ENCODE measurements at regions not wholly inside any gene's neighbourhood (a gene's known extent, or its start where the extent isn't known, plus 50 kb on each side); places are given as distances from the start of the nearest gene placed in this dataset.

DNA sequence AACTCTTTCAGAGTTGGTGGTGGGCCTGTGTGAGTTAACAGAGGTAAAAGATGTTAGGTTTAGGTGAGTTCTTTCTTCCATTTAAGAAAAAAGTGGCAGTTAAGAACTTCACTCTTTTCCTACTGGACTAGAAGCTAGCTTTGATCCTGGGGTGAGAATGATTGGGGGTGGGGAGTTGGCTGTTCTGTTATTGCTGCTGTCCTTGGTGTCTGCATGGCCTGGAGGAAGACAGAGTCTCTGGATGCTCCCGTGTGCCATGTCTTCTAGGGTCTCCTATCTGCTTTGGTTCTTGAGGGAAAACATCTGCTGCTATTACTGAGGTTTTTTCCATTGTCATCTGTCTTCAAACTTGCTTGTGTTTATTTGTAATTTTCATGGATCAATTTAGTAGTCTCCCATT is 275.7 kb downstream of the HLX start:
- no peak for DNase-seq
- Histone ChIP-seq H3K27me3 (ENCODE audit: control insufficient read depth in 3 of 3, insufficient read depth in 3 of 3, low read length in 3 of 3) (no peaks in the 10 kb centered on the region), H3K4me1 (ENCODE audit: control insufficient read depth in 3 of 3, insufficient read depth in 2 of 3, low read depth in 1 of 3, low read length in 2 of 3) (no peaks in the 10 kb centered on the region), H3K4me3 (ENCODE audit: low read depth in 1 of 3, low read length in 3 of 3) (no peak overlapping the region), H3K27ac (ENCODE audit: low read depth in 1 of 3, low read length in 2 of 3) (no peak overlapping the region), H3K36me3 (ENCODE audit: control insufficient read depth in 3 of 3, insufficient read depth in 2 of 3, low read depth in 1 of 3, low read length in 3 of 3) (no peaks in the 10 kb centered on the region), H3K9me3 (ENCODE audit: control insufficient read depth in 2 of 2, insufficient read depth in 1 of 2, low read depth in 1 of 2, low read length in 1 of 2) (no peaks in the 10 kb centered on the region)
- no peak for FAIRE-seq
- WGBS, 3 donors, result 50 to 62% (median 61%) methylated on average over 1 of the region's 1 CpG

DNA sequence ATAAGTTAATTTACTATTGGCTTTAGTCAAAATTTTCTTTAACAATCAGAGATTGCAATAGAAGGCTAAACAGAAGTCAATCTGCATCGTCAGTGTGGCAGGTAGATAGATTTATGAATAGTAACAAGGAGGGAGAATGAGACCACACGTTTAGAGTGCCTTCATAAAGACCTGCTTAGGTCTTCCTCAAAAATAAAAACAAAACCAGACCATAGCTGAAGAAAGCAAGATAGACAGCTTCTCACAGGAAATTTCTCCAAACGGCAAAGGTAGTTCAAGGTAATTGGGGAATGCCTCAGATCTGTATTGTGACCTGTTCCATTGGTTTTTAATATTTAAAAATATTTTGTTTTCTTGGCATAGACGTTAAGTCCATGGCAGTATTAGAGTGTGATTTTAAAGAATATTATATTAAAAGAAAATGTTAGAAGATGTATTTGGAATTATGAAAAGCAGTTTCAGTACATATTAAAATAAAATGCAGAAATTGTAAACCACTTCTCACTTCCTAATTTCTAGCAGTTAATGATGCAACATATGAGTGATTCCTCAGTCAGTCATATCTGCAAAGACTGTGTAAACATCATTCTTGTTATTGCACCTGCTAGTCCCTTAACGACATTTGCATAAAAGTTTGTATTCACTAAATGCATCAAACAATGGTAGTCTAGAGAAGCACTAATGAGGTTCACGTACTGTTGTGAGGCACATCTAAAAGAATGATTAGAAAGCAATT is 278.0 kb downstream of the HLX start:
- Histone ChIP-seq H3K9me3 (ENCODE audit: control insufficient read depth in 2 of 2, insufficient read depth in 1 of 2, low read depth in 1 of 2, low read length in 1 of 2) (no peaks in the 10 kb centered on the region), H3K27ac (ENCODE audit: low read depth in 1 of 3, low read length in 2 of 3) (no peak overlapping the region), H3K36me3 (ENCODE audit: control insufficient read depth in 3 of 3, insufficient read depth in 2 of 3, low read depth in 1 of 3, low read length in 3 of 3) (no peaks in the 10 kb centered on the region), H3K4me3 (ENCODE audit: low read depth in 1 of 3, low read length in 3 of 3) (no peak overlapping the region), H3K27me3 (ENCODE audit: control insufficient read depth in 3 of 3, insufficient read depth in 3 of 3, low read length in 3 of 3) (no peaks in the 10 kb centered on the region), H3K4me1 (ENCODE audit: control insufficient read depth in 3 of 3, insufficient read depth in 2 of 3, low read depth in 1 of 3, low read length in 2 of 3) (no peaks in the 10 kb centered on the region)
- WGBS, 3 donors, result 37 to 47% (median 40%) methylated on average over 6 of the region's 6 CpGs
- FAIRE-seq, result no peak
- no peak for DNase-seq

DNA sequence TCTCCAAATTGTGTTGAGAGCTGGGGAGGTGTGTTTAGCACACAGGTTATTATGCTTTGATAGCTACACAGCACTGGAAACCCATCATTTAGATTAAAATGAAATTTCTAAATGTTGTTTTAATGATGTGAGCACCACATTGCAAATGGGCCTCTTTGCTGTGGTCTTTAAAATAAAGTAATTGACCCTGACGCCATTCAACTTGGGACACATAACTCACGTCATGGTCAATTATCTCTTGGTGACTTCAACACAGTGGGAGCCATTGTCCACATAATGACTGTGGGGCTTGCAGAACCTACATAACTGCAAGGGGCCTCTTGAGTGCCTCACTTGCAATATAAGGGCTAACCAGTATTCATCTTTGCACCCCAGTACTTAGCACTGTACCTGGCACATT is 280.4 kb downstream of the HLX start:
- H3K36me3 ChIP-seq (ENCODE audit: control insufficient read depth in 3 of 3, insufficient read depth in 2 of 3, low read depth in 1 of 3, low read length in 3 of 3), result no peaks in the 10 kb centered on the region
- no peaks in the 10 kb centered on the region for H3K27me3 ChIP-seq (ENCODE audit: control insufficient read depth in 3 of 3, insufficient read depth in 3 of 3, low read length in 3 of 3)
- no peaks in the 10 kb centered on the region for H3K9me3 ChIP-seq (ENCODE audit: control insufficient read depth in 2 of 2, insufficient read depth in 1 of 2, low read depth in 1 of 2, low read length in 1 of 2)
- no peak for FAIRE-seq
- H3K27ac ChIP-seq (ENCODE audit: low read depth in 1 of 3, low read length in 2 of 3), result no peak overlapping the region
- WGBS, 3 donors, result 70 to 93% (median 85%) methylated on average over 2 of the region's 2 CpGs
- no peak overlapping the region for H3K4me3 ChIP-seq (ENCODE audit: low read depth in 1 of 3, low read length in 3 of 3)
- H3K4me1 ChIP-seq (ENCODE audit: control insufficient read depth in 3 of 3, insufficient read depth in 2 of 3, low read depth in 1 of 3, low read length in 2 of 3), result no peaks in the 10 kb centered on the region
- DNase-seq, result no peak

DNA sequence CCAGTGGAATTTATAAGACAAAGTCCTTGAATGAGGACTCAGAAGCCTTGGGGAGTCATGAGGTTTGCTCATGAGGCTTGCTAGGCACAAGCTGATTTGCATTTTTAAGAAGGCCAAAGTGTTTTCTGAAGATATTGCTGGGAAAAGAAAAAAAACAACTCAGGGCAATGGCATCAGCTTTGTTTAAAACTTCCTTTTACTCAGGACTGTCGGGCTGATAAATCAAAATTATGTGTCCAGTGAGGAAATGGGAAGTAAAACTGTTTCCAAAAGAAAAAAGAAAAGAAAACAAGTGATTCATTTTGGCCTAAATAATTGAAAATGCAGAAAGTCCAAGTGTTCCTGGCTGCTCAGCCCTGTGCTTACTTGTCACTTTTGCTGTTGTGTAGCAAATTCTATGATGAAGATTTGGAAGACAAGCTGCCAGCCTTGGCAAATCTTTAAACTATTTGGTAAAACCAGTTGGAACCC is 282.4 kb downstream of the HLX start:
- FAIRE-seq, result no peak
- Histone ChIP-seq H3K27me3 (ENCODE audit: control insufficient read depth in 3 of 3, insufficient read depth in 3 of 3, low read length in 3 of 3) (no peaks in the 10 kb centered on the region), H3K36me3 (ENCODE audit: control insufficient read depth in 3 of 3, insufficient read depth in 2 of 3, low read depth in 1 of 3, low read length in 3 of 3) (no peaks in the 10 kb centered on the region), H3K9me3 (ENCODE audit: control insufficient read depth in 2 of 2, insufficient read depth in 1 of 2, low read depth in 1 of 2, low read length in 1 of 2) (no peaks in the 10 kb centered on the region), H3K4me3 (ENCODE audit: low read depth in 1 of 3, low read length in 3 of 3) (no peak overlapping the region), H3K27ac (ENCODE audit: low read depth in 1 of 3, low read length in 2 of 3) (no peak overlapping the region), H3K4me1 (ENCODE audit: control insufficient read depth in 3 of 3, insufficient read depth in 2 of 3, low read depth in 1 of 3, low read length in 2 of 3) (no peaks in the 10 kb centered on the region)
- whole genome bisulfite sequencing, 3 donors, result 34 to 59% (median 53%) methylated on average over 1 of the region's 1 CpG
- no peak for DNase-seq

- Histone ChIP-seq H3K36me3 (ENCODE audit: control insufficient read depth in 3 of 3, insufficient read depth in 2 of 3, low read depth in 1 of 3, low read length in 3 of 3) (no peaks in the 10 kb centered on the region), H3K4me3 (ENCODE audit: low read depth in 1 of 3, low read length in 3 of 3) (no peak overlapping the region), H3K4me1 (ENCODE audit: control insufficient read depth in 3 of 3, insufficient read depth in 2 of 3, low read depth in 1 of 3, low read length in 2 of 3) (no peaks in the 10 kb centered on the region), H3K9me3 (ENCODE audit: control insufficient read depth in 2 of 2, insufficient read depth in 1 of 2, low read depth in 1 of 2, low read length in 1 of 2) (no peaks in the 10 kb centered on the region), H3K27ac (ENCODE audit: low read depth in 1 of 3, low read length in 2 of 3) (no peak overlapping the region), H3K27me3 (ENCODE audit: control insufficient read depth in 3 of 3, insufficient read depth in 3 of 3, low read length in 3 of 3) (no peaks in the 10 kb centered on the region)
- 54 to 81% (median 70%) methylated on average over 2 of the region's 2 CpGs for WGBS, 3 donors
- FAIRE-seq (no peak), DNase-seq (no peak)
These were observed 283.1 kb downstream of the HLX start for GRCh38 chr1:221162352-221162751.

- Histone ChIP-seq H3K9me3 (ENCODE audit: control insufficient read depth in 2 of 2, insufficient read depth in 1 of 2, low read depth in 1 of 2, low read length in 1 of 2) (no peaks in the 10 kb centered on the region), H3K4me3 (ENCODE audit: low read depth in 1 of 3, low read length in 3 of 3) (no peak overlapping the region), H3K27me3 (ENCODE audit: control insufficient read depth in 3 of 3, insufficient read depth in 3 of 3, low read length in 3 of 3) (no peaks in the 10 kb centered on the region), H3K27ac (ENCODE audit: low read depth in 1 of 3, low read length in 2 of 3) (no peak overlapping the region), H3K4me1 (ENCODE audit: control insufficient read depth in 3 of 3, insufficient read depth in 2 of 3, low read depth in 1 of 3, low read length in 2 of 3) (no peaks in the 10 kb centered on the region), H3K36me3 (ENCODE audit: control insufficient read depth in 3 of 3, insufficient read depth in 2 of 3, low read depth in 1 of 3, low read length in 3 of 3) (no peaks in the 10 kb centered on the region)
- WGBS, 3 donors, result 69 to 80% (median 74%) methylated on average over 2 of the region's 2 CpGs
- FAIRE-seq (no peak), DNase-seq (no peak)
These were observed 283.7 kb downstream of the HLX start for GRCh38 chr1:221162939-221163338.

DNA sequence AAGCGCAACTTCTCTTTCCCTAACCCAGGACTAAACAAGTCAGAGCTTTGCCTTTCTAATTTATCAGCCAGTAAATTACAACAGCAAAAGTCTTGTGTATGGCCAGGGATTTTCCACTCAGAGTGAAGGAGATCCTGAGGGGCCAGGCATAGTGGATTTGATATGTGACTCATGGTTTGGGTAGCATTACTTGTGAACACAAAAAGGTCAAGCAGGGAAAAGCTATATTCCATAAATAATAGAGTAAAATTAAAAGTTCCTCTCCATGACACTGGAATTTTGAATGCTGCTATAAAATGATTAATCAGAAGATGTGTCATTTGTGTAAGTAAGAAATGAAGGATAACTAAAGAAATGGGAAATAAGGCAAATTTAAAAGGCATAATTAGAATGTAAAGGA is 284.8 kb downstream of the HLX start:
- H3K27ac ChIP-seq (ENCODE audit: low read depth in 1 of 3, low read length in 2 of 3), result no peak overlapping the region
- H3K4me3 ChIP-seq (ENCODE audit: low read depth in 1 of 3, low read length in 3 of 3), result no peak overlapping the region
- H3K4me1 ChIP-seq (ENCODE audit: control insufficient read depth in 3 of 3, insufficient read depth in 2 of 3, low read depth in 1 of 3, low read length in 2 of 3), result no peaks in the 10 kb centered on the region
- H3K9me3 ChIP-seq (ENCODE audit: control insufficient read depth in 2 of 2, insufficient read depth in 1 of 2, low read depth in 1 of 2, low read length in 1 of 2), result no peaks in the 10 kb centered on the region
- DNase-seq (no peak), FAIRE-seq (no peak)
- 58 to 82% (median 65%) methylated on average over 1 of the region's 1 CpG for WGBS, 3 donors
- H3K36me3 ChIP-seq (ENCODE audit: control insufficient read depth in 3 of 3, insufficient read depth in 2 of 3, low read depth in 1 of 3, low read length in 3 of 3), result no peaks in the 10 kb centered on the region
- no peaks in the 10 kb centered on the region for H3K27me3 ChIP-seq (ENCODE audit: control insufficient read depth in 3 of 3, insufficient read depth in 3 of 3, low read length in 3 of 3)

GRCh38 chr1:221164951-221165838 is 286.0 kb downstream of the HLX start:
- Histone ChIP-seq H3K27ac (ENCODE audit: low read depth in 1 of 3, low read length in 2 of 3) (no peak overlapping the region), H3K4me3 (ENCODE audit: low read depth in 1 of 3, low read length in 3 of 3) (no peak overlapping the region), H3K4me1 (ENCODE audit: control insufficient read depth in 3 of 3, insufficient read depth in 2 of 3, low read depth in 1 of 3, low read length in 2 of 3) (no peaks in the 10 kb centered on the region), H3K27me3 (ENCODE audit: control insufficient read depth in 3 of 3, insufficient read depth in 3 of 3, low read length in 3 of 3) (no peaks in the 10 kb centered on the region), H3K9me3 (ENCODE audit: control insufficient read depth in 2 of 2, insufficient read depth in 1 of 2, low read depth in 1 of 2, low read length in 1 of 2) (no peaks in the 10 kb centered on the region), H3K36me3 (ENCODE audit: control insufficient read depth in 3 of 3, insufficient read depth in 2 of 3, low read depth in 1 of 3, low read length in 3 of 3) (no peaks in the 10 kb centered on the region)
- DNase-seq (no peak), FAIRE-seq (no peak)
- WGBS, 3 donors, result 64 to 79% (median 68%) methylated on average over 4 of the region's 4 CpGs
